GM18508 (cell line): ENCODE measurements at regions not wholly inside any gene's neighbourhood (a gene's known extent, or its start where the extent isn't known, plus 50 kb on each side); places are given as distances from the start of the nearest gene placed in this dataset.
A peak's percentile ranks its signal among the peaks of the same experiment; 100 is the strongest.
"Not testable (repeated sequence)": the region's sequence is repeated elsewhere in the genome, so short reads cannot be mapped to it uniquely, and the experiment has no call there.

Source experiments
- ATAC-seq: cut with Tn5 transposase; IDR thresholded peaks from one replicate; pipeline ENCODE4 v1.9.1; 2021; ENCODE audit warnings: moderate number of reproducible peaks; ENCODE audit not compliant: insufficient read depth, unreplicated experiment

GRCh38 chr18:59802031-59802430 is 97.8 kb upstream of the PMAIP1 start:
- peak; percentile 67 for ATAC-seq

GRCh38 chr18:59801576-59801975 is 98.2 kb upstream of the PMAIP1 start:
- no peak for ATAC-seq

GRCh38 chr18:59800897-59801296 is 98.9 kb upstream of the PMAIP1 start:
- ATAC-seq, result no peak

DNA sequence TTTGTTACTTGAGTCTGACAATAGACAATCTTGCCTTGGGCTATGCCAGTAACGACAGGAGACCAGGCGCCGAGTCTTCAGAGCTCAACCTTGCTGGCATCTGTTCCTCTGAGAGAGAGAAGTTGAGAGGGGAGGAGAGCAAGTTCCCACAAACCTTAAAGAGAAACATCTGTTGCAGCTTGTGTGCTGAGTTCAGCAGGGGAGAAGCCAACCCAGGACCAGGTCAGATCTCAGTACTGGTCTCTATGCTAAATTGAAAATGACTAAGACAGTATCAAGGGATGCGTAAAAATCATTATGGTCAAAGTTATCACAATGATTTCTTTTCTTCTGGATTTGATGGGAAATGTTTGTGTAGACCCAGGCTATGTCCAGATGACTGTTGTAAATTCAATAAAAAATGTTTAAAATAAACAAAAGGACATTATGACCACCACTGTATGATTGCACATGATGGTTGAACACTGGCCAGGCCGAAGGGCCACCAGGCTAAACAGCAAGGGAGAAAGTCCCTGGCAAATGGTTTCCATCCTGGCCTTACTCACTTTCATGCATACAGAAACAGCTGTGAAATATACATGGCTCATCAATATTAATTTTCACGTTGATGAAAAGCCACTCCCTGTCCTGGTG is 100.3 kb upstream of the PMAIP1 start:
- no peak for ATAC-seq

DNA sequence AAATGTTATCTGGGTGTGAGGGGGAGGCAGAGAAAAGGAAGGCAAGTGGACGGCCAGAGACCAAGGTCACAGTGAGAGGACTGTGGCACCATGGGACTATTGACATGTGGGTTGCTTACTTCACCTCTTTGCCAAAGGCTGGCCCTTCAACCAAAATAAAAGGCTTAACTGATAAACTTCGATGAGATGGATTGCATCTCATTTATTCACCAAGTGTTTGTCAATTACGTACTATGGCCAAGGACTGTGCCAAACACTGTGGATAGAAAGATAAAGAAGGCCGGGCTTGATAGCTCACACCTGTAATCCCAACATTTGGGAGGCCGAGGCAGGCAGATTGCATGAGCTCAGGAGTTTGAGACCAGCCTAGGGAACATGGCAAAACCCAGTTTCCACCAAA is 98.7 kb upstream of the CCBE1 start:
- no peak for ATAC-seq

GRCh38 chr18:59792353-59792752 is 95.1 kb upstream of the CCBE1 start:
- ATAC-seq, result no peak

GRCh38 chr18:59790346-59790936 is 93.2 kb upstream of the CCBE1 start:
- ATAC-seq, result not testable (repeated sequence)

GRCh38 chr18:59788791-59789106 is 91.5 kb upstream of the CCBE1 start:
- no peak for ATAC-seq

DNA sequence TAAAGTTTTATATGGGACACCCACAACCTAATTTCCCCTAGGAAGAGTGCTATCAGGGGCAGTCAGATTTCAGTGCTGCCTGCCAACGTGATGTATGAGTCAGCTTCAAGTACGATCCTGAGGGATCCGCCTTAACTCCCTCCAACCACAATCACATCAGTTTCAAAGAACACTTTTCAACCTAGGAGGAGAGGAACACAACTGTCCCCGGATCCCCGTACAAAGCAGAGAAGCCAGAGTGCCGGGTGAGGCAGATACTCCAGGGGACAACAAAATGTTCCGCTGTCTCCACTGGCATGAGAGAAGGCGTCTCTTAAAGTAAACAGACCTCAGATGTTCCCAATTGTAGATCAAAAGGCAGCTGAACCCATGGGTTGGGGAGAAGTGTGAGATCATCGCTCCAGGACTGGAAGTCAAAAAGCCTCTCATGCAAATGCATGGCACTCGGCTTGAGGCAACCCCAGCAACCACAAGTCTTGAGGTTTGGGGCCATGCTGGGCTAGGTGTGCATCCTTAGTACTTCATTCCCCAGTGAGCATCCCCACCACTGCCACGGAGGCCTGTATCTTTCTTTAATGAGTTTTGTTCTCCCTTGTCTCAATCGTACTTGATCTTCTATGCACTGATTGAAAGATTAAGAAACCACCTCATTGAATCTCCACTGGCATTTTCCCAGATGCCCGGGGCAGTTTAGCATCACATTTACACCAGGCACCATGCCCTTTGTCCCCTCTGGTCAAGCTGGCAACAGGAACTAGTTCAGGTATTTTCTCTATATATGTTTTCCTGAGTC is 91.0 kb upstream of the CCBE1 start:
- ATAC-seq, result no peak

- ATAC-seq, result no peak
Measured at GRCh38 chr18:59784694-59785093, 87.5 kb upstream of the CCBE1 start.

DNA sequence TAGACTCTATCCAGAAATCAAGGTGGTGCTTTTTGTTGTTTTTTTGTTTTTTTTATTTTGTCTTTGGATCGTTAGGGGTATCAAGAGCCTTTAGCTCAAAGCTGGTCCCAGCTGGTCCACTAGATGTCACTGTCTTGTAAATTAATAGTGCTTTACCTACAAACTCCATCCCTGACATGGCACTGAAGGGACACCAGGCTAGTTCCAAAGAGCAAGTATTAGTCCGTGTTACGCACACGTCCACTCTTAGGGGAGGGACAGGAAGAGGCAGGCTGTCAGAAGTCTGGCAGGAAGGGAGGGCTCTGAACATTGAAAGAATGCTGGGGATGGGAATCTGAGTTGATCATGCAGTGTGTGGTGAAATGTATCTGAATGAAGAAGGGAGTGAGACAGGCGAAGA is 85.9 kb upstream of the CCBE1 start:
- ATAC-seq, result peak; percentile 78

DNA sequence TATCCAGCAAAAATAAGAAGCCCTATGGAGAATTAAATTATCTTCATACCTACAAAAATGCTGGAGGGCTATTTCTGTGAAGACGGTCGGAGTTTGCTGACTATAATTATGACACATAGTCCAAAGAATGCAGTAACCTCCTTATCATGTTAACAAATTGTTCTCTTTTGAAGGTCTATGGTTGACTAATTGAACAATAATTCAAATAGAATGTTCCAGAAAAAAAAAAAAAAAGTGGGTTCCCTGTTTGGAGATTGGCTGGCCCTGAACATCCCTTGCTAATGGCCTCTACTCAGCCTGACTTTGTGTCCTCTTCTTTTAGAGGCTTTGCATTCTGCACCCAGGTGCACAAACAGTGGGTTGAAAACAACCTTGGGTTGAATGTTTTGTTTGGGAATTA is 82.8 kb upstream of the CCBE1 start:
- ATAC-seq, result no peak

DNA sequence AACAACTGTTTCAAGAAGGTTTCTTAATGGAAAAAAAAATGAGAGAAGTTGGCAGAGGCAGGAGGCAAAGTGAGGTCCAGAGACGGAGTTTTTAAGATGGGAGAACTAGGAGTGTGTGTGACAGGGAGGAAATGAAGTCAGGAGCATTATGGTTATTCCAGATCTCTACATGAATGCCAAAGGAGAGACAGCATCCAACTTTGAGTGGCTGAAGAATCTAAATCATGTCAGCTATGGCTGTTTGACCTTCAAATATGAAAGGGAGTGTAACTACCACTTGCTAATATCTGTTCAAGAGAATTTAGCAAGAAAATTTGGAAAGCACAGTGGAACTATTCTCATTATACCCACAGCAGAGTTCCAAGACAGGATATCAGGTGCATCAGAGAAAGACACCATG is 81.2 kb upstream of the CCBE1 start:
- no peak for ATAC-seq

DNA sequence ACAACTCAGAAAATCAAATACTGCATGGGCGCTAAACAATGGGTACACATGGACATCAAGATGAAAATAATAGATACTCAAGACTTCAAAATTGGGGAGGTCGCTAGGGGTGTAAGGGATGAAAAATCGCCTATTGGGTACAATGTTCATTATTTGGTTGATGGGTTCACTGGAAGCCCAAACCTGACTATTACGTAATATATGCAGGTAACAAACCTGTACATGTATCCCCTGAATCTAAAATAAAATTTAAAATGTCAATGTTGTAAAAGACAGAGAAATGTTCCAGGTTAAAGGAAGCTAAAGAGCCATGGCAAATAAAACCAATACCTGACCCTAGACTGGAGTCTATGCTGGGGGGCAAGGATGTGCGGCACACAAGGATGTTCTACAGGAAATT is 80.4 kb upstream of the CCBE1 start:
- no peak for ATAC-seq

DNA sequence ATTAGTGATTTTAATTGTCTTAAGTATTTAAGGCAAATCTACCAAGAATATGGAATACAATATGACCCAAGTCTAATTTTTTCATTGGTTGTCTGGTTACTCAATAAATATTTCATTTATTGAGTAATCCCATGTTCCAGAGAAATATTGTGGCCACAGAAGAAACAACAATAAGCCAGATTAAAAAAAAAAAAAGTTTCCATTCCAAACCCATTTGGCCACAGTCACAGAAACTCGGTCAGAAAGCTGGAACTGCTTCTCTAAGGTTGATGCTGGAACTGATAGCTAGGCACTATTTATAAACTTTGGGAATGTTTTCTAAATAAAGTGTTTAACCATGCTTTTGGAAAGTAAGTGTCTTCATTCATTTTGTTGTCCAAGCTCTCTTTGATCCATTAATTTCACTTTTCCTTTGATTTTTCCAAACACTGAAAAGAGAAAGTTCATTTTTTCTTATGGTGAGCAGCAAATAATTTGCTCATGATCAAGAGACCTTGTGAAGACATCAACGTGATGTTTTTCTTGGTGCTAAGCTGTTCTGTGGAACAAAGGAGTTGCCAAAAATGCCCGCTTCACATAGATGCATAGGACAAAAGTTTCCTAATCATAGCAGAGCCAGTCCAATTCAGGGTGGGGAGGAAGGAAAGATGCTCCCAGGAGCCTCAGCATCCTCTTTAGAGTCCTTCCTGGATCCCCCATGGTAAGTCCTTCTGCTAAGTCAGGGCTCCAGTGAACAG is 72.1 kb upstream of the CCBE1 start:
- ATAC-seq, result no peak

GRCh38 chr18:59768409-59768808 is 71.2 kb upstream of the CCBE1 start:
- no peak for ATAC-seq

DNA sequence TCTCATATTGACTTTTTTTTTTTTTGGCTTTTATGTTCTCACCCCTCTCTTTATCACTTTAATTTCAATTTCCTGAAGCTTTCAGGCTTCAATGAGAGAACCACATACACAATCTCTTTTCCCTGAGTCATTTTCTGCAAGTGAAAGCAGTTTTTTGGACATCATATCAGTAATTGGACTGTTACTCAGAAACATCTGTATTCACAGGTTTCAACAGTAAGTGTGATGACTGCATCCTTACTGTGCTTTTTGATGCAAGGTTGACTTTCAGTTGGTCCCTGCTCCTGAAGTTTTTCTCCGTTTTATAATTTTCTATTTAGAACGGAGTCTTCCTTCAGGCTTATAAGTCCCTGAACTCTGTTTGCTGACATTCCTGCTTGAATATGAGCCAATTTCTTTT is 70.5 kb upstream of the CCBE1 start:
- no peak for ATAC-seq

DNA sequence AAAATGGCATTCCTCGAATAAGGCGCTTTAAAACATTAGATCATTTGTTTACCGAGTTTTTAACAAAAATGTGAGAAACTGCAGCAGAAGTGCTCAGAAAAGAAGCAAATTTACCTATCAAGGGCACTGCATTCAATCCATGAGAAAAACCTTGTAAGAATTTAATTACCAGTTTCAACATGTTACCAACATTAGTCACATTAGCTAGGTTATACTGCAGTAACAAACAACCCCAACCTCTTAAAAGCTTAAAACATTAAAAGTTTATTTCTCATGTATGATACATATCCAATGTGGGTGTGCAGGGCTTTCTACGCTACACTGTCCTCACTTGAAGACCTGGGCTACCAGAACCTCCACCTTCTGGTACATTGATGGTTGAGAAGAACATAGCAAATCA is 68.1 kb upstream of the CCBE1 start:
- no peak for ATAC-seq

DNA sequence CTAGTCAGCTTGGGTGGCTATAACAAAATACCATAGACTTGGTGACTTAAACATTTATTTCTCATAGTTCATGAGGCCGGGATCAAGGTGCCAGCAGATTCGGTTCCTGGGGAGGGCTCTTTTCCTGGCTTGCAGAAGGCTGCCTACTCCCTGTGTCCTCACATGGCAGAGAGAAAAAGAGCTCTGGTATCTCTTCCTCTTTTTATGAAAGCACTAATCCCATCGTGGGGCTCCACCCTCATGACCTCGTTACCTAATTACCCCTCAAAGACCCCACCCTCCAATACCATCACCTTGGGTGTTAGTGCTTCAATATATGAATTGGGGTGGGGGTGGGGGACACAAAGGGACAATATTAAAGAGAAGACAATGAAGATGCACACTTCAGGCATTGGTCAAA is 67.1 kb upstream of the CCBE1 start:
- ATAC-seq, result no peak

DNA sequence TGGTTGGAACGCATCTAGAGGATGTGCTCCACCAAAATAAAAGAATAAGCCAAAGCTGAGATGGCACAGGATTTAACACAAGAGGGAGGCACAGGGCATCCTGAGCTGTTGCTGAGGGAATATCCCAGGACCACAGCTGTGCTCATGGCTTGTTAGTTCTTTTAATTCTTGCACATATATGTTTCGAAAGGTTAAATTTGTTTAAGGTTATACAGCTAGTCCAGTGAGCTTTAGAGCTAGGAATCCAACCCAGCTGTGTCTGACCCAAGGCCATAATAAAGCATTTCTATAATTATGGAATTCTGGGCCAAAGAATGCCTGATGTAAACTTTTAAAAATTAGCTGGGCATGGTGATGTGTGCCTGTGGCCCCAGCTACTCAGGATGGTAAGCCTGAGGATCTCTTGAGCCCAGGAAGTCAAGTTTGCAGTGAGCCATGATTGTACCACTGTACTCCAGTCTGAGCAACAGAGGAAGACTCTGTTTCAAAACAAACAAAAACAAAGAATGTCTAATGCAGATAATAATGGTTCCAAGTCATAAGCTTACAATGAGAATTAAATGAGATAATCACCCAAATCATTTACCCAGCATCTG is 66.4 kb upstream of the CCBE1 start:
- no peak for ATAC-seq
